D721Med (cell line): ENCODE measurements at regions not wholly inside any gene's neighbourhood (a gene's known extent, or its start where the extent isn't known, plus 50 kb on each side); places are given as distances from the start of the nearest gene placed in this dataset.

ENCODE experiments used
- DNase-seq: peaks from one replicate; pipeline ENCODE4 v3.0.0; 2011; ENCODE audit warnings: low spot score; ENCODE audit not compliant: insufficient read length
- FAIRE-seq: peaks from 2 replicates; lab custom pipeline; 2011; peaks lifted over from hg19 to GRCh38; lab: Jason Lieb, UNC
- TF ChIP-seq, protein P1 (sequence below): IDR thresholded peaks from 2 replicates; pipeline ENCODE4 v1.5.1; 2012; ENCODE audit warnings: mild to moderate bottlenecking, control low read depth; ENCODE audit not compliant: insufficient read depth; ENCODE audit errors: missing control alignments

DNA sequence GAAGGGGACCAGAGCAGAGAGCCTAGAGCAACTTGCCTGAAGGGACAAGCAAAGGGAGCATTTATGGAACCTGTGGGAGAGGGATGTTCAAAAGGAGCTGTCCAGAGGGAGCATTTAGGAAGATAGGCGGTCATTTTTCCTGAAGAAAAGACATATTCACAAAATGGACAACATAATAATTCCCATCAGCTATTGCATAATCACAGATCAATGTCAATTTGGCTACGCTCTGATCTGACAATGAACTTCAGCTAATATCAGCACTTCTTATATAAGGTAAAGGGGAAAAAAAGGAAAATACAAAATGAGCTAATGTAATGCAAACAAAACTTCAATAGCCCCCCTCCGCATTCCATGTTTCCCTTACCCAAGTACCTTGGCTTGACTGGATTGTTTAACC is 291.1 kb upstream of the CDH7 start:
- TF ChIP-seq, protein P1, sequence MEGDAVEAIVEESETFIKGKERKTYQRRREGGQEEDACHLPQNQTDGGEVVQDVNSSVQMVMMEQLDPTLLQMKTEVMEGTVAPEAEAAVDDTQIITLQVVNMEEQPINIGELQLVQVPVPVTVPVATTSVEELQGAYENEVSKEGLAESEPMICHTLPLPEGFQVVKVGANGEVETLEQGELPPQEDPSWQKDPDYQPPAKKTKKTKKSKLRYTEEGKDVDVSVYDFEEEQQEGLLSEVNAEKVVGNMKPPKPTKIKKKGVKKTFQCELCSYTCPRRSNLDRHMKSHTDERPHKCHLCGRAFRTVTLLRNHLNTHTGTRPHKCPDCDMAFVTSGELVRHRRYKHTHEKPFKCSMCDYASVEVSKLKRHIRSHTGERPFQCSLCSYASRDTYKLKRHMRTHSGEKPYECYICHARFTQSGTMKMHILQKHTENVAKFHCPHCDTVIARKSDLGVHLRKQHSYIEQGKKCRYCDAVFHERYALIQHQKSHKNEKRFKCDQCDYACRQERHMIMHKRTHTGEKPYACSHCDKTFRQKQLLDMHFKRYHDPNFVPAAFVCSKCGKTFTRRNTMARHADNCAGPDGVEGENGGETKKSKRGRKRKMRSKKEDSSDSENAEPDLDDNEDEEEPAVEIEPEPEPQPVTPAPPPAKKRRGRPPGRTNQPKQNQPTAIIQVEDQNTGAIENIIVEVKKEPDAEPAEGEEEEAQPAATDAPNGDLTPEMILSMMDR = no peak
- no peak for FAIRE-seq
- no peak for DNase-seq

- FAIRE-seq (no peak), DNase-seq (no peak)
- TF ChIP-seq, protein P1 = no peak
These were observed 291.9 kb upstream of the CDH7 start for GRCh38 chr18:65458871-65459270.

GRCh38 chr18:65439188-65439587 is 311.6 kb upstream of the CDH7 start:
- TF ChIP-seq, protein P1 = no peak
- FAIRE-seq = peak; percentile 100
- peak; percentile 20 for DNase-seq

DNA sequence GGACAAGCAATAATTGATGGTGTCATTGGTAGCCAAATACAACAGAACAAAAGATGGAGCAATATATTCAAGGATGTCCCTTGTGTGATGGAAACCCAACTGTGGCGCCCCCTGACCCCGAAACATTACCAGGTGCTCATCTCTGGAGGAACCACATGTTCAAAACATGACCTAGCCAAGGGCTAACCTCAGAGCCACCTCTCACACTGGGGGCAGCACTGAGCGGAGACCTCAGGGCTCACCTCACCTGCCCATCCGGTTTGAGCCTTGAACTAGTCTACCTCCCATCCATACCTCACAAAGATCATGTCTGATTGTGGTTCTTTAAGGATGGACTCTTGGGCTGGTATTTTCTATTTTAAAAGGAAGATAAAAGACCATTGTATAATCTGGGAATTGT is 314.4 kb upstream of the CDH7 start:
- FAIRE-seq = peak; percentile 96
- DNase-seq = no peak
- TF ChIP-seq, protein P1 = no peak

DNA sequence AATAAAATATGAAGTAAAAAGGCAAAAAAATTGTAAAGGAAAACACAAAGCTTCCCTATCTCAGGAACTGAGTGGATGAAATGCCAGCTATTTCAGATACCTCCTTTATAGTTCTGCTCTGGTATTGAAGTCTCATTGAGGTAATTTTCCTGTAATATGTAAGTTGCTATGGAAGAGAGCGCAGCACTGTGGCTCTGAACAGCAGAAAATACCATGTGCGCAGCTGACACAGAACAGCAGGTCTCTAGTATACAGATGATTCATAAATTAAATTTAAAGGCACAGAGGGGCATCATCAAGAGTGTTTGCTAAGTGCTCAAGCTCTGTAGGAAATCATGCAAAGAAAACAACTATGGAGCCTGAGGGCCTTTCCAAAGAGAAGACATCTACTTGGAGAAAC is 315.3 kb upstream of the CDH7 start:
- DNase-seq (no peak), FAIRE-seq (no peak)
- TF ChIP-seq, protein P1 = no peak

- DNase-seq = no peak
These were observed 321.2 kb upstream of the CDH7 start for GRCh38 chr18:65429601-65430000.

DNA sequence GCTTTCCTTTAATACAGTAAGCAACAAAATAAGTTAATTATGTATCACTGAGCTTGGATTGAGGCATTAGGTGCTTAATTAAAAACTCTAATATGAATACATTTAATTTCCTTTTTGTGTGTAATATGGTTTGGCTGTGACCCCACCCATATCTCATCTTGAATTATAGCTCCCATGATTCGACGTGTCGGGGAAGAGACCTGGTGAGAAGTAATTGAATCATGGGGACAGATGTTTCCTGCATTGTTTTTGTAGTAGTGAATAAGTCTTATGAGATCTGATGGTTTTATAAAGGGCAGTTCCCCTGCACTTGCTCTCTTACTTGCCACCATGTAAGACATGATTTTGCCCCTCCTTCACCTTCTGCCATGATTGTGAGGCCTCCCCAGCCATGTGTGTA is 325.4 kb upstream of the CDH7 start:
- no peak for FAIRE-seq
- DNase-seq = no peak

More at GRCh38 chr18:65429601-65430000, 321.2 kb upstream of the CDH7 start:
- peak; percentile 97 for FAIRE-seq
- TF ChIP-seq, protein P1 = no peak

More for the DNA sequence above, 325.4 kb upstream of the CDH7 start:
- TF ChIP-seq, protein P1 = no peak
